Fibroblast of gingiva (primary cell): ENCODE measurements at regions not wholly inside any gene's neighbourhood (a gene's known extent, or its start where the extent isn't known, plus 50 kb on each side); places are given as distances from the start of the nearest gene placed in this dataset.
A peak's percentile ranks its signal among the peaks of the same experiment; 100 is the strongest.

Experiments
- DNase-seq: peaks from one replicate; pipeline ENCODE4 v3.0.0-alpha.2; 2011; ENCODE audit warnings: low read depth

- no peak for DNase-seq
Measured at GRCh38 chr2:7210712-7211111, 293.5 kb downstream of the RNF144A start.

- DNase-seq: no peak
Measured at GRCh38 chr2:7225848-7226247, 308.6 kb downstream of the RNF144A start.

DNA sequence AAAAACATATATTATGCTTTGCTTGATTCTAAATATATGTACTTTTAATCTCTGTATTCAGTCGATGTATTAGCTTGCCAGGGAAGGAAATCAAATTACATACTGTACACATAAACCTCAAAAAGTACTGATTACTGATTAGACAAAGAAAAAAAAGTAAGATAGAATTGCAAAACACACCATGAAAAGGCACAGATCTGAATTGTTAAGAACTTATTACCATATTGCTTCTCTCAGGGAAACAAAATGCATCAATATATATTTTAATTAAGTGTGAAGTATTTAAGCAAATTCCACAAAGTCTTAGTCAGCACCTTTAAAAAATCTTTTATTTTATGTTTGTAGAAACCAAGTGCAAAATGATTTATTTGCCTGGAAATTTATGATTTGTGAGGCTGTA is 309.3 kb downstream of the RNF144A start:
- no peak for DNase-seq

DNA sequence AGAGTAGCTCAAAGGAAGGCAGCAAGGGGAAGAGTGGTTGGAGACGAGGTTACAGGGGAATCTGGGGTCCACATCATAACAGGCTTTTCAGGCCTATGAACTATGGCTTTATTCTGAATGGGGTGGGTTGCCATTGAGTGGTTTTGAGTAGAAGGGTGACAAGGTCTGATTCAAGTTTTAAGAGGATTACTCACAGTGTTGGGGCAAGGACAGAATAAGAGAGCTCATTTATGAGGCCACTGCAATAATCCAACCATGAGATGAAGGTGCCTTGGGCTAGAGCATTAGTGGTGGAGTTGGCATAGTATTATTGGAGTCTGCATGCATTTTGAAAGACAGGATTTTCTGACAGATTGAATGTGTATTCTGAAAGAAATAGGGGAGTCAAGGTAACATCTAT is 315.9 kb downstream of the RNF144A start:
- DNase-seq: no peak

DNA sequence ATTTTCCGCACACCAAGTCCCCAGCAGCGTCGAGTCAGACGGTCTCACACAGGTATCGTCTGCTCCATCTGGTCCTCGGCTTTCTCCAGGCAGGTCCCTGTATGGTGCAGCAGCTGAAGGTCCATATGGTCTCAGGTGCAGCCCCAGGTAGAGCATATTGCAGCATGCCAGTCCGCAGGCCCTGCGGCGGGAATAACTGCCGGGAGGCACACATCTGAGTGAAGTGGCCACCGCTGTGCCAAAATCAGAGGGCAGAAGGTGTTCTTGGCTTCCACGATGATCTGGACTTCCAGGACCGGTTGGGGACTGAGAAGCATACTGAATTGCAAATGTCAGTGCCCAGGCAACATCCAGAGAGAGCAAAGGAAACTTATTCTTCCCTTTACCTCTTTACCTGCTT is 320.3 kb downstream of the RNF144A start:
- DNase-seq: no peak

DNA sequence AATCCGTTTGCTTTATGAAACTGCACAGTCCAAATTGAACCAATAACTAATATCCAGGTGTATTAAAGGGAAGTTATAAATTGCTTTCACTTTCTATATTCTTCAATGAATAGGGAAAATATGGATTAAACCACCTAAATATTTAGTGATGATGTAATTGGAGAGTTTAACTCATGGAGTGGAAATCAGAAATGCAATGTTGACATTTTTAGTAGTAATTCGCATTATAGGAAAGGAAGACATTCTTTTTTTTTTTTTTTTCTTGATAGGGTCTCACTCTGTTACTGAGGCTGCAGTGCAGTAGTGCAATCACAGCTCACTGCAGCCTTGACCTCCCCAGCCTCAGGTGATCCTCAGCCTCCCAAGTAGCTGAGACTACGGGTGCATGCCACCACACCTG is 321.9 kb downstream of the RNF144A start:
- no peak for DNase-seq

DNA sequence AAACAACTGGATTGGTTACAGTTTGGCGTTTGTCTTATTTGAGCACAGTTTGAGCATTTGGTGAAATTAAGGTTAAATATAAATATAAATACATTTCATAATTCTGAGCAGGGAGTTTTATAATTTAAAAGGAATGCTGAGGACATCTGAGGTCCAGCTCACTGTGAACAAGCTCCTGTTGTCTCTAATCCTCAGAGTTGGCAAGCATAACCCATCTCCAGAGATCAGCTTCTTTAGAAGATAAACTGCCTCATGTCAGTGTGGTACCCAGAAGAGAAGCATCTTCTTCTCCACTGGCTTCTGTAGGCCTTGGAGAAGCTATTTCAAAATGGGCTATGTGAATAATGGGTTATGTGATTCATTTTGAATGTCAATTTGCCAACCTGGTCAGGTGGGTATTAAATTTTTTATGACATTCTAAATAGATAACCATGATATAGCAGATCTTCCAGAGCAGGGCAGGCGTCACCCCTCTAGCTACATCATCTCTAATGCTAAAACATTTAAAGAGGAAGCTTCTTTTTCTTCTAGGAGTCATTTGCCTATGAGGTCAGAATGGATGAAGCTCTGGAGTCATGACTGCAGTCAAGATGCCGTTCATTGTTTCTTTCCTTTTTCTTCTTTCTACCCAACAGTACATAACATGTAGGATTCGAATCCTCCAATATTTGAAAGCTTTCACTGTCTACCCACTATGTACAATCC is 324.0 kb downstream of the RNF144A start:
- DNase-seq: no peak

GRCh38 chr2:7242189-7242867 is 325.1 kb downstream of the RNF144A start:
- DNase-seq: no peak

- no peak for DNase-seq
Measured at GRCh38 chr2:7243276-7243675, 326.1 kb downstream of the RNF144A start.

- DNase-seq: no peak
Measured at GRCh38 chr2:7256377-7256776, 339.2 kb downstream of the RNF144A start.

- no peak for DNase-seq
Measured at GRCh38 chr2:7262727-7263126, 345.5 kb downstream of the RNF144A start.

DNA sequence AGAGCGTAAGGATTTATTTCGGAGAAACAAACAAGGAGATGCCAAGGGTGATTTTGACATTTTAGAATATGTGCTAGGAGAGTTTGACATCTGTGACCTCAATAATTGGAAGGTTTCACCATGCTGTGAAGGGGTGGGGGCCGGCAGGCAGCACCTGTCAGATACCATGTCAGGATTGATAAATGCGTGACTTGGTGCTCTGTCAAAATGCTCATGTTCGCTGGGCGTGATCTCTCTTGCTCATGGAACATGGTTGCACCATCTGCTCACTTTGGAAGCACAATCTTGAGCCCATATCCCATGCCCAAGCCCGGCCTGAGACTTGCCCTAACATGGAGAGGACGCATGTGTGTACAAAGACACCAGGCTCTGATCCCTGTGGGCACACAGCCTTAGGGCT is 347.6 kb downstream of the RNF144A start:
- DNase-seq: no peak

- no peak for DNase-seq
Measured at GRCh38 chr2:7265286-7265685, 348.1 kb downstream of the RNF144A start.

- no peak for DNase-seq
Measured at GRCh38 chr2:7269106-7269643, 352.0 kb downstream of the RNF144A start.

- no peak for DNase-seq
Measured at GRCh38 chr2:7270011-7270431, 352.8 kb downstream of the RNF144A start.

DNA sequence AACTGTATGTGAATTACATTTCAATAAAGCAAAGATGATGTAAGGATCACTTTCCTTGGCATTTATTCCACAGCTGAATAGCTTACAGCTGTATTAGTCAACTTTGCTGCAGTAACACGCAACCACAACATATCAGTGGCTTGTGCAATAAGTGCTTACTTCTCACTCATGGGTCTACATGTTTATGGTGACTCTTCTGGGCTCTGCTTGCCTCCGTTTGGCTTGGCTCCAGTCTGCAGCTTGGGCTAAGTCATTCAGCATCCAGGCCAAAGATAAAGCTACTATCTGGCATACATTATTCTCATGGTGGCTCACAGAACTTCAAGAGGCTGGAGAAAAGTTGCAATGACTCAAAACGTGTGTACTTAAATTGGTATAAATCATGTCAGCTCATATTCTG is 355.0 kb downstream of the RNF144A start:
- peak; percentile 8 for DNase-seq

DNA sequence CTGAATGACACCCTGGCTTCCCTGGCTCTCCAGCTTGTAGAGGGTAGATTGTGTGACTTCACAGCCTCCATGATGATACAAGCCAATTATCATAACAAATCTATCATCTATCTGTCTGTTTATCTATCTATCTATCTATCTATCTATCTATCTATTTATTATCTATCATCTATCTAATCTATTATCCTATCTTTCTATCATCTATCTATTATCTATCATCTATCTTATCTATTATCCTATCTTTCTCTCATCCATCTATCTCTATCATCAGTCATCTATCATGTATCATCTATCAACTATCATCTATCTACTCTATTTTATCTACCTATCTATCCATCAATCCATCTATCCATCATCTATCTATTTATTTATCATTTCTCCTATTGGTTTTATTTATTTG is 361.8 kb downstream of the RNF144A start:
- no peak for DNase-seq

- DNase-seq: no peak
Measured at GRCh38 chr2:7279421-7279949, 362.3 kb downstream of the RNF144A start.

DNA sequence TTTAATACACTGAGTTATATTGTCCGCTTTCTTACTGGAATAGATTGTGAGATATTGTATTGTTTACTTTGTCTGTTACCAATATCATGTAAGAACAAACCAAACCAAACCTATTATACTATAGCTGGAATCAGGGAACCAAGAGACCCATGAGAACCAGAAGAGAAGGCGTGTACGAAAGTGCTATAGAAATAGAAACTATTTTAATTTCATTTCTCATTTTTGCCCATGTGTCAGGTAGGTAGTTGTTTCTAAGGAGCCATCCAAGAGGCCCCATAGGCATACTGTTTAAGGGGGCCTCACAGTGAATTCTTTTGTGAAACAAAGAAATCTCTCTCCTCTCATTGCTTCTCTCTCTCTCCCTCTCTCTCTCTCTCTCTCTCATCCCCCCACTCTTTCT is 363.6 kb downstream of the RNF144A start:
- DNase-seq: no peak

GRCh38 chr2:7281231-7282201 is 364.3 kb downstream of the RNF144A start:
- DNase-seq: no peak

DNA sequence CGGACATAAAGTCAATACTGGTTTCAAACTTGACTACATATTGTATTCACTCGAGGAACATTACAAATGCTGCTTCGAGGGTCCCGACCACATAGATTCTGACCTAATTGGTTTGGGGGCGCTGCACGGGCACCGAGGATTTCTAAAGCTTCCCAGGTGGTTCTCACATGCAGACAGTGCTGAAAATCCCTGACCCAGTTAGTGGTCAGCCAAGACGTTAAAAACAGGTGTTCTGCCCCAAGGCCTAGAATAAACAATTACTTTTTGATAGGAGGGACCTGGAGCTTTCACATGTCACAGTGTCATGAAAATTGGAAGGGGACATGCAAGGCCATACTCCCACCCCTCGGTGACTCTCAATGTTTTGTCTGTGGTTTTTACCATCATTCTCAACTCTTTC is 368.9 kb downstream of the RNF144A start:
- no peak for DNase-seq

GRCh38 chr2:7288484-7288883 is 371.3 kb downstream of the RNF144A start:
- DNase-seq: no peak
